ENCODE measurements at regions not wholly inside any gene's neighbourhood (a gene's known extent, or its start where the extent isn't known, plus 50 kb on each side); places are given as distances from the start of the nearest gene placed in this dataset.

DNA sequence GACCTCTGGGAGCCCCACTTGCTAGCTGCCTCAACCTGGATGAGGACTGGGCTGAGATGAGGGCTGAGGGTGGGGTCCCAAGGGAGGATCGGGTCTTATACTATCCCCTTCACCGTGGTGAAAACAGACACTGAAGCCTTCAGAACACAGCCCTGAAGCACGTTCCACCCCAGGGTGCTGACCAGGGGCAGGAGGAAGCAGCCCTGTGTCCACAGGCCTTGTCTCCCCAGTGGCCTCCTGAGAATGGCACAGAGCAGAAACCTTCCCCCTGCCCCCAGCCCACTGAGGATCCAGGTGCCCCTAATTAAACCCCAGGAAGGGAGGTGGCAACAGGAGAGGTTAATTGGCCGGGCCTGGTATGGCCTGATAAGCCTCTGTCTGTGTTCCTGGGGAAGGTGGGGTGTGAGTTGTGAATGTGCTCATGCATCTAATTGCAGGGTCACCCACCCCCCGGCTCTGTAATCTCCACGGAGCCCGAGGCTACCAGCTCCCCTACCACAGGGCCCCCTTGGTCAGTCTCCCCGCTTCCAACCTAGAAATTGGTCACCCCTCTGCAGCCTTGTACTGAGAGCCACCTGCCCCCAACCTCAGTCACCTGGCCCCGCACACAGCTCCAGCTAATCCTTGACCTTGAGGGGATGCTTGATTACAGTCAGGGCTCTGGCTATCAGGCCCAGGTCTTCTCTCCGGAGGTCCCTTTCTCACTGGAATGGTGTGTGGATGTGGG, 159.0 kb upstream of the UNC5B start:
- TF ChIP-seq, protein P1, sequence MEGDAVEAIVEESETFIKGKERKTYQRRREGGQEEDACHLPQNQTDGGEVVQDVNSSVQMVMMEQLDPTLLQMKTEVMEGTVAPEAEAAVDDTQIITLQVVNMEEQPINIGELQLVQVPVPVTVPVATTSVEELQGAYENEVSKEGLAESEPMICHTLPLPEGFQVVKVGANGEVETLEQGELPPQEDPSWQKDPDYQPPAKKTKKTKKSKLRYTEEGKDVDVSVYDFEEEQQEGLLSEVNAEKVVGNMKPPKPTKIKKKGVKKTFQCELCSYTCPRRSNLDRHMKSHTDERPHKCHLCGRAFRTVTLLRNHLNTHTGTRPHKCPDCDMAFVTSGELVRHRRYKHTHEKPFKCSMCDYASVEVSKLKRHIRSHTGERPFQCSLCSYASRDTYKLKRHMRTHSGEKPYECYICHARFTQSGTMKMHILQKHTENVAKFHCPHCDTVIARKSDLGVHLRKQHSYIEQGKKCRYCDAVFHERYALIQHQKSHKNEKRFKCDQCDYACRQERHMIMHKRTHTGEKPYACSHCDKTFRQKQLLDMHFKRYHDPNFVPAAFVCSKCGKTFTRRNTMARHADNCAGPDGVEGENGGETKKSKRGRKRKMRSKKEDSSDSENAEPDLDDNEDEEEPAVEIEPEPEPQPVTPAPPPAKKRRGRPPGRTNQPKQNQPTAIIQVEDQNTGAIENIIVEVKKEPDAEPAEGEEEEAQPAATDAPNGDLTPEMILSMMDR (IDR thresholded peaks at IDR 0.05) = no peak
- TF ChIP-seq POLR2A (IDR thresholded peaks at IDR 0.05) = no peak

Data from right lobe of liver (tissue), 4 donors.